ENCODE measurements at regions not wholly inside any gene's neighbourhood (a gene's known extent, or its start where the extent isn't known, plus 50 kb on each side); places are given as distances from the start of the nearest gene placed in this dataset.

GRCh38 chr13:73729046-73729445 is 405.2 kb downstream of the KLF12 start:
- TF ChIP-seq FOXP2 (optimal IDR thresholded peaks at IDR 0.05; ENCODE audit: borderline replicate concordance, extremely low read depth, extremely low read length, insufficient read depth): no peak
- no peak for TF ChIP-seq REST (IDR thresholded peaks at IDR 0.05; ENCODE audit: insufficient read depth in 1 of 2, low read depth in 2 of 2, low read length in 2 of 2)
- no peak for TF ChIP-seq POLR2AphosphoS5 (IDR thresholded peaks at IDR 0.05; ENCODE audit: low read depth, low read length)
- no peak for TF ChIP-seq TAF1 (IDR thresholded peaks at IDR 0.05; ENCODE audit: borderline replicate concordance, insufficient read depth, low read length)
- no peak for TF ChIP-seq SIN3A (IDR thresholded peaks at IDR 0.05; ENCODE audit: borderline replicate concordance, insufficient read depth, low read length)

GRCh38 chr13:73722120-73722519 is 412.1 kb downstream of the KLF12 start:
- no peak for TF ChIP-seq TAF1 (IDR thresholded peaks at IDR 0.05; ENCODE audit: borderline replicate concordance, insufficient read depth, low read length)
- no peak for TF ChIP-seq POLR2AphosphoS5 (IDR thresholded peaks at IDR 0.05; ENCODE audit: low read depth, low read length)
- TF ChIP-seq SIN3A (IDR thresholded peaks at IDR 0.05; ENCODE audit: borderline replicate concordance, insufficient read depth, low read length): no peak
- TF ChIP-seq FOXP2 (optimal IDR thresholded peaks at IDR 0.05; ENCODE audit: borderline replicate concordance, extremely low read depth, extremely low read length, insufficient read depth): no peak

GRCh38 chr13:73721571-73721970 is 412.6 kb downstream of the KLF12 start:
- no peak for TF ChIP-seq FOXP2 (optimal IDR thresholded peaks at IDR 0.05; ENCODE audit: borderline replicate concordance, extremely low read depth, extremely low read length, insufficient read depth)
- no peak for TF ChIP-seq REST (IDR thresholded peaks at IDR 0.05; ENCODE audit: insufficient read depth in 1 of 2, low read depth in 2 of 2, low read length in 2 of 2)
- TF ChIP-seq SIN3A (IDR thresholded peaks at IDR 0.05; ENCODE audit: borderline replicate concordance, insufficient read depth, low read length): no peak
- no peak for TF ChIP-seq TAF1 (IDR thresholded peaks at IDR 0.05; ENCODE audit: borderline replicate concordance, insufficient read depth, low read length)
- no peak for TF ChIP-seq POLR2AphosphoS5 (IDR thresholded peaks at IDR 0.05; ENCODE audit: low read depth, low read length)

- TF ChIP-seq FOXP2 (optimal IDR thresholded peaks at IDR 0.05; ENCODE audit: borderline replicate concordance, extremely low read depth, extremely low read length, insufficient read depth) (no peak), SIN3A (IDR thresholded peaks at IDR 0.05; ENCODE audit: borderline replicate concordance, insufficient read depth, low read length) (no peak), POLR2AphosphoS5 (IDR thresholded peaks at IDR 0.05; ENCODE audit: low read depth, low read length) (no peak), TAF1 (IDR thresholded peaks at IDR 0.05; ENCODE audit: borderline replicate concordance, insufficient read depth, low read length) (no peak), REST (IDR thresholded peaks at IDR 0.05; ENCODE audit: insufficient read depth in 1 of 2, low read depth in 2 of 2, low read length in 2 of 2) (no peak)
Observed at GRCh38 chr13:73720216-73720840, 413.9 kb downstream of the KLF12 start.

GRCh38 chr13:73718246-73718645 is 416.0 kb downstream of the KLF12 start:
- TF ChIP-seq REST (IDR thresholded peaks at IDR 0.05; ENCODE audit: insufficient read depth in 1 of 2, low read depth in 2 of 2, low read length in 2 of 2) (no peak), SIN3A (IDR thresholded peaks at IDR 0.05; ENCODE audit: borderline replicate concordance, insufficient read depth, low read length) (no peak), POLR2AphosphoS5 (IDR thresholded peaks at IDR 0.05; ENCODE audit: low read depth, low read length) (no peak), FOXP2 (optimal IDR thresholded peaks at IDR 0.05; ENCODE audit: borderline replicate concordance, extremely low read depth, extremely low read length, insufficient read depth) (no peak), TAF1 (IDR thresholded peaks at IDR 0.05; ENCODE audit: borderline replicate concordance, insufficient read depth, low read length) (no peak)

Data from PFSK-1 (cell line).